CD4-positive, alpha-beta T cell treated with Interleukin-17A for 4 hours (primary cell): ENCODE measurements at regions not wholly inside any gene's neighbourhood (a gene's known extent, or its start where the extent isn't known, plus 50 kb on each side); places are given as distances from the start of the nearest gene placed in this dataset.
"Not testable (repeated sequence)": the region's sequence is repeated elsewhere in the genome, so short reads cannot be mapped to it uniquely, and the experiment has no call there.

Source experiments
- DNase-seq: peaks from one replicate; pipeline ENCODE4 v3.0.0-alpha.2; 2020; ENCODE audit warnings: mixed read lengths

DNA sequence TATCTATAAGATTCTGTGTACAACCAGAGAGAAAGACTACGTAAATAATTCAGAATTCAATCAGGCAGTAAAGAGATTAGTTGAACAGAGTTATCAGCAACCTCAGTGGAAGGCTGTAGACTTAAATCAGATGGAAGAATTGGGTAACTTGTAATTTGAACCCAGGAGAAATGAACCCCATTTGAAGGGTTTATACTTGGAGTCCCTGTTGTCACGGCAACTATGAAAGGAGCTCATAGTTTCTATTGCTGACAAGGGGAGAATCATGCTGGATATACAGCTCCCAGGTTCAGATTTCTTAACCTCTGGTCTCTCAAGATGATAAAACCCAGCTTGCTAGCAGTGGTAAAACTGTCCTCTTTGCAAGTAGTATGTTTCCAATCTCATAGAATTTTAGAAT, 54.4 kb upstream of the BMP4 start:
- no peak for DNase-seq

DNA sequence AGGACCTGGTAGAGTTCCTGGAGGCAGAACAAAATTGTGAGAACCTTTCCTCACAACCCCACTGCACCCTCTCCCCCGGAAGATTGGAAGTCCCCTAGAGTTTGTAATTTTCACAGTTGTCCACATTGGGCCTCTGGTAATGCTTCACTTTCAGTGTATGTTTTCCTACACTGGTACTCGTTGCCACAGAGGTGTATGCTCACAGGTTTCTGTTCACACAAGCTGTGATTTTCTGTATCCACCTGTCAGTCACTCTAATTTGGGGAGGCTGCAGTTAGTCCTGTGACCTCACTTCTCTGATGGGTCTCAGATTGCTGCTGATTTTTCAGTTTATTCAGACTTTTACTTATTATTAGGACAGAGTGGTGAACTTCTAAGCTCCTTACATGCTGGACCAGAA, 66.4 kb upstream of the BMP4 start:
- no peak for DNase-seq

DNA sequence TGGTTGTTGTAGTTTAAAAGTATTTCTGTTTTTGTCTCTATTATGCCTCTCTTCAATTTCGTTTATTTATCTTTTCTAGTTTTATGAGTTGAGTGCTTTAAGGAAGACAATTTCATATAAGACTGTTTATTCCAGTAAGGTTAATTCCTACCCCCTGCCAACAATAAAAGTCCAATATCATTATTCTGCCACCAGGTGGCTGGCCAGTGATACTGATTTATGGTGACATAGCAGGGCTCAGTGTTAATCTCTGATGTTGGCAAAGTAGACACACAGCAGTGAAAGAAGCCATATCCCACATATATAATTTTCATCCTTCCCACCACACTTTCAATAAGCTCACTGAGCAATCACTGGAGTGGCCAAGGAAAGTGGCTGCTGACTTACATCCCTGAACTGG, 69.0 kb upstream of the BMP4 start:
- DNase-seq, result no peak

DNA sequence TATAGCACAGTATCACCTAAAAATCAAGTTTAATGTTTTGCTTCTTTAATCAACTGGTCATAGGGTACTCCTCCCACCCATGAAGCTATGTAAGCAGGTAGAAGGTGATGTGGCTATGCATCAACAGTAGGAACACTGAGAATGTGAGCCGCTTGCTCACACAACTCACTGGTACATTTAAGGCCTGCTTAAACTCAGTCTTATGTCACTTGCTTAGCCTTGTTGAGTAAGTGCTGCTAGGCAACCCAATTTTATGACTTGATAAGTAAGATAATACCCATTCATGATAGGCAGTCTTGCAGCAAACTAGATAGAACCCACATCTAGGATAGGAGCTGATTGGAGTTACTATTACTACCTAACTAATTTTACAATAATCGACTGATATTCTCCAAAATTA, 70.0 kb upstream of the BMP4 start:
- DNase-seq, result no peak

DNA sequence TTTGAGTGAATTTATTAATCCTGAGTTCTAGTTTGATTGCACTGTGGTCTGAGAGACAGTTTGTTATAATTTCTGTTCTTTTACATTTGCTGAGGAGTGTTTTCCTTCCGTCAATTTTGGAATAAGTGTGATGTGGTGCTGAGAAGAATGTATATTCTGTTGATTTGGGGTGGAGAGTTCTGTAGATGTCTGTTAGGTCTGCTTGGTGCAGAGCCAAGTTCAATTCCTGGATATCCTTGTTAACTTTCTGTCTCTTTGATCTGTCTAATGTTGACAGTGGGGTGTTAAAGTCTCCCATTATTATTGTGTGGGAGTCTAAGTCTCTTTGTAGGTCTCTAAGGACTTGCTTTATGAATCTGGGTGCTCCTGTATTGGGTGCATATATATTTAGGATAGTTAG, 74.4 kb upstream of the BMP4 start:
- DNase-seq, result not testable (repeated sequence)

DNA sequence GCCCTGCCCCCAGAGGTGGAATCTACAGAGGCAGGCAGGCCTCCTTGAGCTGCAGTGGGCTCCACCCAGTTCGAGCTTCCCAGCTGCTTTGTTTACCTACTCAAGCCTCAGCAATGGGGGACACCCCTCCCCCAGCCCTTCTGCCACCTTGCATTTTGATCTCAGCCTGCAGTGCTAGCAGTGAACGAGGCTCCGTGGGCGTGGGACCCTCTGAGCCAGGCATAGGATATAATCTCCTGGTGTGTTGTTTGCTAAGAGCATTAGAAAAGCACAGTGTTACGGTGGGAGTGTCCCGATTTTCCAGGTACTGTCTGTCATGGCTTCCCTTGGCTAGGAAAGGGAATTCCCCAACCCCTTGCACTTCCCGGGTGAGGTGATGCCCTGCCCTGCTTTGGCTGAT, 76.7 kb upstream of the BMP4 start:
- DNase-seq, result not testable (repeated sequence)

DNA sequence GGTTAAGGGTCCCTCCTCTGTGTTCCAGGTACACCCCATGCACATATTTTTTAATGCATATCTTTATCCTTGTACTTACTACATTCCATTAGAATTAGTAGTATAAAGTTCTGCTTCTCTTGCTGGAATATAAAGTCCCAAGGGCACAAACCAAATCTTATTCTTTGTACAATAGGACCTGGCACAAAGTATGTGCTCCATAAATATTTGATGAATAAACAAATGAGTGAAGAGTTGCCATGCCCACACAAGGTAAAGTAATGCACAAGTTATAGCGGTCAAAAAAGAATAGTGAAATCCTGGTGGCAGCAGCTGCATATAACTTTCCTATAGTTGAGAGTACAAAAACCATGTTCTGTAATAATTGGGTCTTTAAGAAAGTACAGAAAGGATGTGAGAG, 82.1 kb upstream of the BMP4 start:
- no peak for DNase-seq

DNA sequence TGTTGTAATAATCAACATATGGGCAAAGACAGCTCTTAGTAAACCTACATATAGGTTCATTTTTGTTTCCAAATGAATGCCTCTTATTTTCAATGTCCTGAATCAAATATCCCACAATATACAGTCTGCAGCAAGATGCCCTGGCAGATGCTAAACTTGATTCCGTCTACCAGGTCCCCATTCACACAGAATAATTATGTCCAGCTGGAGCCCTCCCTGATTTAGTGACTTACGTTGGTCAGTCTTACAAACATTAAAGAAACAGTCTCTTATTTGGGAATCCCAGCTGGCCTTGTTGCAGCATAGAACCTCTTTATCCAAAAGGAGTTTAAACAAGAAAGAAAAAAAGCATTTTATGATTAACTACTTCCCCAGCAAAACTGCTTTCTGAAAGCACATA, 82.7 kb upstream of the BMP4 start:
- DNase-seq, result no peak

DNA sequence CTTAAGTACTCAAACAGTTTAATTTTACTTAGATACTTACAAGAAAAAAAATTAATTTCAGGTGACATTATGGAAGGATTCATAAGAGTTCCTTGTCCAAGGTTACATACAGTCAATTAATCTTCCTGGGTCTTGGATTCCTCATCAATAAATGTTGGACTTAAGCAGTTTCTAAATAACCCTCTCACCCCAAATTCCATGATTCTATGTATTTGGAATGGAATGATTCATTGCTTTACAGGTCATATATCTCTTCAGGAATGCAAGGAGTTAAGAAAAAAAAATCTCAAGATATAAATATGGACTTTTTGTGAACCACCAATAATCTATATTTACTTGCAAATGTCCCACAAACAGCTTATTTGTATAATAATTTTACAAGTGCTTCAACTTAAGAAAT, 84.2 kb upstream of the BMP4 start:
- no peak for DNase-seq

DNA sequence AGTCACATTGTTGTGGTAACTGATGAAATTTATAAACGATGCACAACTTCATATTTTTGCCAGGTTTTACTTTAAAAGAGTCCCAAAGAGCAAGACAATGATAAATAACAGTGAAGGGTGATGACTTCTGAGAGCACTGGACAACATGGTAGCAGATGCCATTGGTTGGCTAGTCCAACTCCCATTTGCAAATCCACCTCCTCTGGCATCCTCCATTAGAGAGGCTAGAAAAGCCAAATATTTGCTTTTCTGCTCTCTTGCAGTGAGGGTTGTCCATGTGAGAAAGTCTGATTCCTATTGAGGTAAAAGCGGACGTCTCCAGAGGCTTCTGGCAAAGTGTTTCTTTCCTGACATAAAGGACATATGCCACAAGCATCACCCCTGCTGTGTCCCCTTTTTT, 89.6 kb upstream of the BMP4 start:
- no peak for DNase-seq

DNA sequence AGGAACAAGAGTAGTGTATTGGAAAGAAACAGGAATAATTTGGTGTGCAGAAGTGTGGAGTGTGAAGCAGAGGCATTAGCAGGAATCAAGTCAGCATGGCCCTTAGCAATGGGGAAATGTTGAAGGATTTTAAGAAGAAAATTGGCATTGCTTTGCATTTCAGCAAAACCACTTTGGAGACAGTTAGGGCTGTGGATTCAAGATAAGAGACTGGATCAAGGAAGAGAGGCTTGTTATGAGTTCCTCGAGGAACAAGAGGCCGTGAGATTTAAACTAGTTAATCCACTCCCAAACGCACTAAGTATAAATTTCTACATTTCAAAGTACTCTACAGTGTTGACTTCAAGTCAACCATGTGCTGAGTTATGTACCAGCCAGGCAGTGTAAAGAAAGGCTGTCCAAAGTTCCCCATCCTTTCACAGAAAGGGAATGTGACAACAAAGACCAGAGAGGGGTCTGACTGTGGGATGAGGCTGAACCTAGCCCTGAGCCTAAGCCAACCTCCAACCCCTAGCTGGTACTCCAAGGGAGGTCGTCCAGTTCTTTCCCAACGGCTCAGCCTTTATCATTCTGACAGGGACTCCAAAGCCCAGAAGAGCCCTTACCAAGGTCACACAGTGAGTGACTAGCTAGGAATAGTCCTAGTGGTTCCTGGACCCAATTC, 91.2 kb upstream of the BMP4 start:
- DNase-seq, result no peak

DNA sequence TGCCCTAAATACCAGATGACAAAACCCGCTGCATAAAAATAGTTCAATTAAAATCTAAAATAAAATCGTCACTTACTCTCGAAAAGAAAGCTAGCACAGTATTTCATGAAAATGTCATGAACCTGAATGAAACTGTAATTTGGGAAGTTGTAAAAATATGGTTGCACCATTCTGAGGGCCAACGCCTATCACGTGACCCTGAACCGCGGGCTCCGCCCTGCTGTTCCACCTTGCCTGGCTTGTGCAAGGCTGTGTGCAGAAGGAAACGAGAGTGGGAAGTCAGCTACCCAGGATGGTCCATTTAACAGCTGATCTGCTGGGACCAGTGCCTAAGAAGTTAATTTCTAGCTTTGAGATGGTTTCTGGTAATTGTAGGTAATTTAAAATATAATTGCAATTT, 91.7 kb upstream of the BMP4 start:
- no peak for DNase-seq

DNA sequence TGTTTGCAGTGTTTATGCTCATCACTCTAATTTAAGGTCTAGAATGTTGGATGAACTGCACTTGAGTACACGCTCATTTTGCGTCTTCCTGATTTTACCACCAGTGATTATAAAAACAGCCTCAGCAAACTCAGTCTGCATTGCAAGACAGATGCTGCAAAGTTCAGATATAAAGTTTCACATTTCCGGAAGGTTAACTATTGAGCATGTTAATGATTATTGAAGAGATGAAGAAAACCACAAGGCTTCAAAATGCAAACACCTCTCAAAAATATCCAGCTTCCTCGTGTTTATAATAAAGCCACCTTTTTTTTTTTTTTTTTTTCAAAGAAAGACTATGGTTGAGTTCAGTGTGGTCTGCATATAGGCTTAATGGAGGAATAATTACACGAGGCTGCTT, 92.1 kb upstream of the BMP4 start:
- no peak for DNase-seq

DNA sequence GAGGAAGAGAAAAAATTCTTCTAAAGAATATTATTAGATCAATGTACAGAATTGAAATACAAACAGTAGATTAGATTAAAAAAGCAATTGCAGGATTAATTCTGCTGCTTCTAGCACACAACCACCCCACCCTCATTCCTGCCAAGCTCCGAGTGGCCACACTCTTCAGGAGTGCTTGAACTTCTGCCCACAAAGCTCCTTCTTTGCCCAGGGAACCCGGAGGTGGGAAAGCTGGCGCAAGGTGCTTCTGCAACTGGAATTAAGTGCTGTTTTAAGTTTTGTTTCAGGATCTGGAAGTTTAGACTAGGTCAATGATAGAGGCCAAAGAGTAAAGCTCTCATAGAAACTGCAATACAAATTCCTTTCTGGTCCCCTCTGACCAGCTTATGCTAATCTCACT, 94.1 kb upstream of the BMP4 start:
- no peak for DNase-seq

DNA sequence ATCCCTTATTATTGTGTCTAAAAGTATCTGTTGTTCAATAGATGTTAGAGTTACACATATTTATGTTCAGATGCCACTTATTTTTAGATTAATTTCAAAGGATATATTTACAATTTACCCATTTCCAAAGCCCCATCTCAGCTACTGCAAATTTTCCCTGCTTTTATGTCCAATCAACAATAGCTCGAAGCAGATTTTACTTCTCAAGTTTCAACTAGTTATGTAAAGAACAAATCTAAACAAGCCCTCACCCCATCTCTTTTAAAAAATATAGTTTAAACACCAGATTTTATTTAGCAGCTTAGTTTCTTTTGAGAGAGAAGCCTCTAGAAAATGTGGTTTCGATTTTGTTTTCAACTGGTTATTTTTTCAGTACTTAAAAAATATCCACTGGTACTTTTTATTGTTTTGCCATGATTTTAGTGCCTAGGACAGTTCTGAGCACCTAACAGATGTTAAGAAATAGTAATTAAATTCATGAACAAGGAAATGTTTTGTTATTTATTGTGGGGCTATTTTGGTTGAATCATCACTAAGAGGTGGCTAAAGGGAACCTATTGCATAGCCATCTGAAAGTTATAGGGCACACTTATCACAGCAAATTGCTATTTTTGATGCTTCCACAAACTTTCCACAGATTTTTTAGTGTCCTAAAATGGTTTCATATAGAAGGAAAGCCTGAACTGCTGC, 96.2 kb upstream of the BMP4 start:
- DNase-seq, result no peak

DNA sequence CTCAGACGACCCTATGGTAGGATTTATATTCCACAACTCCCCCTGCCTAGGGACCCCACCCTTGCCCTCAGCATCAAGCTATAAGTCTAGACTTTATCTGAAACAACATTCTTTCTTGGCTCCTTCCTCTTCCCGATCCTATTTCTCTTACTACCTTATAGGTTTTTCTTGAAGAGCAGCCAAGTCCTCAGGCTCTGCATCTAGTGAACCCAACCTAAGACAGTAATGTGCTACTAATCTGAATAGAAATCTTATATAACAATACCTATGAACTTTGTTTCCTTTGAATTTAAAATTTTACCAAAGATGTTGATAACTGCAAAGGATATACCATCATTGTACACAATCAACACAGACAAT, 96.7 kb upstream of the BMP4 start:
- no peak for DNase-seq

DNA sequence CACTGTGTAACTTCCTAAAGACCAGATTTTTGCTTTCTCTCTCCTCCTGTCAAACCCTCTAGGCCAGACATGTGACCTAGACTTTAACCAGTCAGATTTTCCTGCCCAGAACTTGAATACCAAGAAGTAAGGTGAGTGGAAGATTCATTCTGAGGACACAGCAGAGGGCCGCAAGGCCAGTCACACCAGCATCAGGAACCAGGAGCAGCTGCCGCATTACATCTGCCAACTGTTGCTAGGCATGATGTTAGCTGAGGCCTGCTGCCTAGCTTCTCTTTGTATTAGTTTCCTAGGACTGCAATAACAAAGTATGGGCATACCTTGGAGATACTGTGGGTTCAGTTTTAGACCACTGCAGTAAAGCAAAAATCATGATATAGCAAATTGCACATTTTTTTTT, 101.9 kb upstream of the BMP4 start:
- DNase-seq, result no peak

DNA sequence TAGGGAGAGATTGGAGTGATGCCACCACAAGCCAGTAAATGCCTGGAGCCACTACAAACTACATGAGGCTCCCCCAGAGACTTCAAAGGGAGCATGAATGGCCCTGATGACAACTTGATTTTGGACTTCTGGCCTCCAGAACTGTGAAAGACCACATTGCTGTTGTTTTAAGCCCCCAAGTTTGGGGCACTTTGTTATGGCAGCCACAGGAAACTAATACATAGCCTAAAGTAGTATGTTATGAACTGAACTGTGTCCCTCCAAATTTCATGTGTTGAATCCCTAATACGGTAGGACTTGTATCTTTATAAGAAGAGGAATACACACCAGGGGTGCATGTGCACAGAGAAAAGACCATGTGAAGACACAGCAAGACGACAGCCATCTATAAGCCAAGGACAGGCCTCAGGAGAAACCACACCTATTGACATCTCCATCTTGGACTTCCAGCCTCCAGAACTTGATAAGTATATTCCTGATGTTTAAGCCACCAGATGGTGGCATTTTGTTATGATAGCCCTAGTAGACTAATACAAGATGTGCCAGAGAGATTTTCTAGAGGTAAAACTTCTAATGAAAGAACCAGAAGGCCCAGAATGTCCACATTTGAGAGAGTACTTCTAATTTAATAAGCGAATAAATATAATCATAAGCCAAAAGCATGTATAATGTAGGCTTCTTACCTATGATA, 127.1 kb upstream of the BMP4 start:
- no peak for DNase-seq

DNA sequence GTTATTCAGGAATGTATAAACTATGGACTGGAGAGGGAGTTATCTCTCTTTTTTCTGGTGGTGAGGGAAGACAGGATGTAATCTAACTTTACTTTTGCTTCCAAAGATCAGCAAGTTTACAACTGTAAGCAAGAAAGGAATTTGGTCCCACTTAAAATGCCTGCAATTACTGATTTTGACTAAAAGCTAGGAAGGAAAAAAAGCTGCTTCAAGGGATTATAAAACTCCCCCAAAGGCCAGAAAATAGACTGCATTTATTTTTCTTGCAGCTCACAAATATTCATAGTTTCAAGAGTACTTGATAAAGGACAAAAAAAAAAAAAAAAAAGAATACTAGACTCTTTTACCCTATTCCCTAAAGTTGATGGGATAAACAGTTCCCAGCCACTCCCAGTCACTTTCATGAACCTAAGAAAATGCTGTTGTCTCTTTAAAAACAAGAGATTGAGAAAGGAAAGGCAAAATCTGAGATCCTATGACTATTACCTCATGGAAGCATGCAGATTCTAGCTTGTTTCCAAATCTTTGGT, 128.7 kb upstream of the BMP4 start:
- no peak for DNase-seq

DNA sequence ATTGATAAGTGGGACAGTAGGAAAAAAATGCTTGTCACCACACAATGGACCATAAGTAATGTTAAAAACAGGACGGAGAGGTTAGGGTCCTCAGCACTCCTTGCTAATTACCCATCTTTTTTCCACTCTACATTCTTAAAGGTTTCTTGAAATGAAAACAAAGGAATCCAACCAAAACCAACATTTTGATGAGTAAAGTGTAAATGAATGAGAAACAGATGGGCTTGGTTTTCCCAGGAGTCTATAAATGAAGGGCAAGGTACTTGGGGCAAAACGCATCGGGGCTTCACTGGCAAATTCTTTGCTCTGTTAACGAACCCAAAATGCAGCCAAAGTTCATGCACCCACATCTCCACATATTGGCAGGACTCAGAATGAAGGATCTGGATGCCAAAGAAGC, 129.2 kb upstream of the BMP4 start:
- DNase-seq, result no peak

DNA sequence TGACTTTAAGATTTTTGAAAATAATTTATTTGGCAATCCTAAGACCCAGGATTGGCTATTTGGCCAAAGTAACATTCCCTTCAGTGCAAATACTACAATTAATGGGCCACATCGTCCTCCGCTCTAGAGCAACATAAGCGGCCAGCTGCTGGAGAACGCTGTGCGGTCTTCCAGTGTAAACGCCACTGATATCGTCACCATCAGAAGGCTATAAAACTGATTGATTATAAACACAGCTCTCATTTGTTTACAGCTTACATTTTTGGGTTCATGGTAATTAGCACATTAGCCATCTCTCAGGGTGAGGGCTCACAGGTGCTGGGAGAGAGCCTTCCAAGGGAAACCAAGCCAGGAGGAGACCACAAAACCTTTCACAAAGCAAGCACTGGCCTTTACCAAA, 130.1 kb upstream of the BMP4 start:
- DNase-seq, result no peak

DNA sequence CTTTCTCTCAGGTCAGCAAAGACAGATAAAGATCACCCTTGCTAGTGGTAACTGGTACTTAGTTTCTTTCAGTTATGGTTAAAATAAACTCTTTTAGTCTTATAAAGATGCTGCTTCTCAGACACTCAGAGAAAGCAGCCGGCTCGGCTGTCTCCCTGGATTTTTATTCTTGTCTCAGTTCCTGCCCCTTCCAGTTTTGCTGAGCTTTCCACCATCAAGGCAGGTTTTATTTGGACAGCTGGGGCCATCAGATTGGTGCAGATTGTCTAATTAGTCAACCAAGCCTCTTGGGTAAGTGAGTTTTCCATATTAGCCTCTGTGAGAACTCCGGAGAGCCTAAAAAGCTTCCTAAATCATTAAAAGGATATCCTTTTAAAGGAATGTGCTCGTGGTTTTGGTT, 130.8 kb upstream of the BMP4 start:
- DNase-seq, result no peak

DNA sequence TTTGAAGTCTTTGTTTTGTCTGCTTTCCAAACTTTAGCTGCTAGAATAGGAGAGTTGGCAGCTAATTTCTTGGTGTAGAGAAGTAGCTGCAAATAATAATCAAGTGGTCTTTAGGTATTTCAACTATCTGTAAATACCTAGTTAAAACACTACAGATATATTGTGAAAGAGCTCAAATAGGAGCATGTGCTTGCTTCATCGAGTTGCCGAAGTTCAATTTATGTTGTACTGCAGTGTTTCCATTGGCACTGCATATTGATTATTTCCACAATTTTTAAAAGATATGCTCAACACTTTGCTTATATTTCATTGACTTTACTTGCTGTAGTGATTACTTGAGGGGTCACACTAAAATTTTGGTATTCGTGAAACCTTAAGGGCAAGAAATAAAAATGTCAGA, 131.6 kb upstream of the BMP4 start:
- no peak for DNase-seq

DNA sequence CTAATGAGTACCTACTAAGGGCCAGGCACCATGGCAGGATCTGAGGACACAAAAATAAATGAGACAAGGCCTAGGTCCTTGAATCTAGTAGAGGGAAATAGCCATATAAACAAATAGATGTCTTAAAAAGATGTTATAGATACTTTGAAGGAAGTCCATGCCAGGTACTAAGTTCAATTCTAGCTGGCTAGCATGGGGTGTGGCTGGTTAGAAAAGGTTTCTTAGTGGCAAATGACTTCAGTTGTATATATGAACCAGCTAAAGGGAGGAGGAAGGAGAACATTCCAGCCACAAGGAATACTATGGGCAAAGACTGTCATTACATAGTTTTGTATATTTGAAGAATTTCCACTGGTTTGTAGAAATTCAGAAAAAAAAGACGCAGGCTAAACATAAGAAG, 133.6 kb upstream of the BMP4 start:
- DNase-seq, result no peak
